PC-3 (cell line): ENCODE measurements at regions not wholly inside any gene's neighbourhood (a gene's known extent, or its start where the extent isn't known, plus 50 kb on each side); places are given as distances from the start of the nearest gene placed in this dataset.

Experiments
- ATAC-seq: fragments of 200-7000 bp; cut with Tn5 transposase; 2 replicates; pipeline ENCODE4 v1.9.1; 2020; ENCODE audit warnings: mild to moderate bottlenecking, moderate library complexity
- BruUV-seq: library from RNA; stranded (reverse); fragments of 400-500 nt; replicated peaks from 2 replicates; lab custom pipeline; 2021; lab: Mats Ljungman, UMichigan
- CTCF ChIA-PET: fragments of 300-600 bp; sonication (Branson Sonifier 250); formaldehyde crosslinking; loops from one replicate; lab custom pipeline; 2022; ENCODE audit warnings: antibody characterized with exemption; lab: Charles Lee
- POLR2A ChIA-PET: fragments of 300-600 bp; sonication (Branson Sonifier 250); formaldehyde crosslinking; loops from one replicate; lab custom pipeline; 2022; ENCODE audit warnings: antibody characterized with exemption; ENCODE audit not compliant: unreplicated experiment; lab: Charles Lee
- DNase-seq: peaks from one replicate; pipeline ENCODE4 v3.0.0-alpha.2; 2015
- H2AFZ ChIP-seq: fragments of 300-600 bp; sonication (generic); 2 replicates; pipeline ENCODE4 v1.6.0; 2016; ENCODE audit warnings: antibody characterized with exemption, low read length
- H3F3A ChIP-seq: fragments of 300-600 bp; sonication (generic); one replicate; pipeline ENCODE4 v1.6.0; 2017; ENCODE audit warnings: antibody characterized with exemption, low read length, control low read depth, mild to moderate bottlenecking; ENCODE audit not compliant: unreplicated experiment
- H3K27ac ChIP-seq: fragments of 300-600 bp; sonication (generic); 2 replicates; pipeline ENCODE4 v1.5.1; 2016; ENCODE audit warnings: mild to moderate bottlenecking, low read length
- H3K27me3 ChIP-seq: fragments of 300-600 bp; sonication (generic); 2 replicates; pipeline ENCODE4 v1.6.1; 2016; ENCODE audit warnings: low read length, mixed read lengths
- H3K36me3 ChIP-seq: fragments of 300-600 bp; sonication (generic); 2 replicates; pipeline ENCODE4 v1.6.1; 2016; ENCODE audit warnings: low read depth, mixed run types, low read length, mixed read lengths
- H3K4me1 ChIP-seq: fragments of 300-600 bp; sonication (generic); 2 replicates; pipeline ENCODE4 v1.5.1; 2016; ENCODE audit warnings: low read length; ENCODE audit not compliant: insufficient read depth
- H3K4me2 ChIP-seq: fragments of 300-600 bp; sonication (generic); 2 replicates; pipeline ENCODE4 v1.6.0; 2016; ENCODE audit warnings: low read length
- H3K4me3 ChIP-seq: fragments of 300-600 bp; sonication (generic); 2 replicates; pipeline ENCODE4 v1.5.1; 2016; ENCODE audit warnings: mild to moderate bottlenecking, low read length, mixed read lengths
- H3K79me2 ChIP-seq: fragments of 300-600 bp; sonication (generic); 2 replicates; pipeline ENCODE4 v1.6.1; 2017; ENCODE audit warnings: low read length, mixed read lengths
- H3K9ac ChIP-seq: fragments of 300-600 bp; sonication (generic); 2 replicates; pipeline ENCODE4 v1.6.0; 2016; ENCODE audit warnings: mild to moderate bottlenecking, low read length
- H3K9me2 ChIP-seq: fragments of 300-600 bp; sonication (generic); replicated peaks from 2 replicates; pipeline ENCODE4 v1.6.1; 2016; ENCODE audit warnings: mixed run types, low read length, mixed read lengths
- H3K9me3 ChIP-seq: fragments of 300-600 bp; sonication (generic); 2 replicates; pipeline ENCODE4 v1.6.1; 2016; ENCODE audit warnings: low read length, mixed read lengths
- H4K20me1 ChIP-seq: fragments of 300-600 bp; sonication (generic); 2 replicates; pipeline ENCODE4 v1.6.1; 2016; ENCODE audit warnings: low read length, mixed read lengths
- EZH2 ChIP-seq: fragments of 300-600 bp; sonication (generic); IDR thresholded peaks from one replicate; pipeline ENCODE4 v1.6.1; 2017; ENCODE audit warnings: antibody characterized with exemption, mild to moderate bottlenecking, low read length; ENCODE audit not compliant: unreplicated experiment
- EZH2phosphoT487 ChIP-seq: fragments of 300-600 bp; sonication (generic); IDR thresholded peaks from 2 replicates; pipeline ENCODE4 v1.6.1; 2018; ENCODE audit warnings: mild to moderate bottlenecking, antibody characterized with exemption, low read length, borderline replicate concordance
- intact Hi-C: fragments of 100-400 bp; cut with micrococcal nuclease; formaldehyde crosslinking; loops from 2 replicates; pipeline ENCODE4 v1.9.0; 2023
- TF ChIP-seq, protein P1 (sequence below): fragments of 300-600 bp; sonication (generic); conservative IDR thresholded peaks from 2 replicates; pipeline ENCODE4 v1.5.1; 2017; ENCODE audit warnings: antibody characterized with exemption, low read depth, mild to moderate bottlenecking, low read length

DNA sequence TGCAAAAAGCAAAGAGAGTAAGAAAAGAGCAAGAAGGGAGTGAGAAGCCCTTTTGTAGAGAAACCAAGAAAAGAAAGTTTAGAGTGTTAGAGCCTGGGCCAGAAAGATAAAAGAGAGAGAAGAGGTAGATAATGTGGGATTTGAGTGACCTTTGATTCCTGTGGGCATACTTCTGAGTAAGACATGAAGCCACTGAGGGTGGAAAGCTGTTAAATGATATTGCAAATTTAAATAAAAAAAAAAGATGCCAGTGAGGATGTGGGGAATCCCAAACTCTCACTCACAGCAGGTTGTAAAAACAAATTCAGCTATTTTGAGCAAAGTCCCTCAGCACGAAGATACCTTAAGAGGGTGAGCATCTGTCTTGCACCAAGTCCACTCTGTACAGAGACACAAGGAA, 59.4 kb upstream of the TOP3B start:
- no TSS peak for BruUV-seq
- no peak for ATAC-seq
- H3K36me3 ChIP-seq, result no peaks in the 10 kb centered on the region
- TF ChIP-seq EZH2, result no peak
- TF ChIP-seq EZH2phosphoT487, result no peak
- TF ChIP-seq, protein P1, sequence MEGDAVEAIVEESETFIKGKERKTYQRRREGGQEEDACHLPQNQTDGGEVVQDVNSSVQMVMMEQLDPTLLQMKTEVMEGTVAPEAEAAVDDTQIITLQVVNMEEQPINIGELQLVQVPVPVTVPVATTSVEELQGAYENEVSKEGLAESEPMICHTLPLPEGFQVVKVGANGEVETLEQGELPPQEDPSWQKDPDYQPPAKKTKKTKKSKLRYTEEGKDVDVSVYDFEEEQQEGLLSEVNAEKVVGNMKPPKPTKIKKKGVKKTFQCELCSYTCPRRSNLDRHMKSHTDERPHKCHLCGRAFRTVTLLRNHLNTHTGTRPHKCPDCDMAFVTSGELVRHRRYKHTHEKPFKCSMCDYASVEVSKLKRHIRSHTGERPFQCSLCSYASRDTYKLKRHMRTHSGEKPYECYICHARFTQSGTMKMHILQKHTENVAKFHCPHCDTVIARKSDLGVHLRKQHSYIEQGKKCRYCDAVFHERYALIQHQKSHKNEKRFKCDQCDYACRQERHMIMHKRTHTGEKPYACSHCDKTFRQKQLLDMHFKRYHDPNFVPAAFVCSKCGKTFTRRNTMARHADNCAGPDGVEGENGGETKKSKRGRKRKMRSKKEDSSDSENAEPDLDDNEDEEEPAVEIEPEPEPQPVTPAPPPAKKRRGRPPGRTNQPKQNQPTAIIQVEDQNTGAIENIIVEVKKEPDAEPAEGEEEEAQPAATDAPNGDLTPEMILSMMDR, result no peak
- peaks cover 24% of the 10 kb centered on the region for H3K27me3 ChIP-seq
- no peaks in the 10 kb centered on the region for H3K79me2 ChIP-seq
- H3K9me2 ChIP-seq, result no peaks in the 10 kb centered on the region
- DNase-seq, result no peak
- POLR2A ChIA-PET, result no interaction called here
- no peak overlapping the region for H2AFZ ChIP-seq
- no peaks in the 10 kb centered on the region for H3K9me3 ChIP-seq
- no peak overlapping the region for H3K9ac ChIP-seq
- H3K4me2 ChIP-seq, result no peak overlapping the region
- H3K27ac ChIP-seq, result no peak overlapping the region
- no peak overlapping the region for H3K4me3 ChIP-seq
- no peaks in the 10 kb centered on the region for H3F3A ChIP-seq
- H3K4me1 ChIP-seq, result no peaks in the 10 kb centered on the region
- no peaks in the 10 kb centered on the region for H4K20me1 ChIP-seq
- intact Hi-C loops, result no loop called here
- CTCF ChIA-PET, result no interaction called here

DNA sequence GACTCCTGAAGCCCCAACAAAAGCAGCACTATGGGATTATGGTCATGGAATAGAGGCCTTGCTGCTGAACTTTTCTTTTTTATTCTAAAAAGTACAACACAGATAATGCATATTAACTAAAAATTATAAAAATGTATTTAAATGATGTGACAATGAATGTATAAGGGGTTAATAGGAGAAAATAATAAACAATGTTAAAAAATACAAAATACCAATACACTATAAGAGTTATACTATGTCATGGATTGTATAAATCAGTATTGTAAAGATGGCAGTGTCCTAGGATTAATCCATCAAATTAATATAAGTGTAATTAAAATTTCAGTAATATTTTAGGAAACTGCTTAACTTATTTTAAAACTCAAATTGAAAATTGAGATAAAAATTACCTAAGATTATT, 58.3 kb upstream of the TOP3B start:
- Histone ChIP-seq H3K9me2 (no peaks in the 10 kb centered on the region), H3K4me3 (no peak overlapping the region), H3K9me3 (no peaks in the 10 kb centered on the region), H2AFZ (no peak overlapping the region), H3F3A (no peaks in the 10 kb centered on the region), H3K4me2 (no peak overlapping the region), H3K36me3 (no peaks in the 10 kb centered on the region), H3K79me2 (no peaks in the 10 kb centered on the region), H4K20me1 (no peaks in the 10 kb centered on the region), H3K9ac (no peak overlapping the region), H3K27me3 (peaks cover 24% of the 10 kb centered on the region), H3K27ac (no peak overlapping the region), H3K4me1 (no peaks in the 10 kb centered on the region)
- DNase-seq (no peak), ATAC-seq (no peak)
- intact Hi-C loops, result no loop called here
- ChIA-PET POLR2A (no interaction called here), CTCF (no interaction called here)
- BruUV-seq, result no TSS peak
- TF ChIP-seq EZH2phosphoT487 (no peak), EZH2 (no peak)
- TF ChIP-seq, protein P1, result no peak

DNA sequence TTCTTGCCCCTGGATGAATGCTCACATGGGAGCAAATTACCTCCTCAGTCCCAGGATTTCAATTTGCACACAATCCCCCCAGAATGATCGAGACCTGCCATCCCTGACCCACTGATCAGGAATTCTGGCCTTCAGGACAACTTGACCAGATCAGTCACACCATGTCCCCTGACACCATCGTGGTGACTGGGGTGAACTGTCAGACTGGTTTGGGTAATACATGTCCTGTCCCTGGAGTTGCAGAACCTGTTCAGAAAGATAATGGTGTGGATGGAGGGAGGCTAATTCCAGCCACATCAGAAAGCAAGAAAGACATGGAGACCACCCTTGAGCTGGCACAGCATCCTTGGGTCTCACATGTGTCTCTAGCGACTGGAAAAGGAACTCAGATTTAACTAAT, 57.9 kb upstream of the TOP3B start:
- H3K4me3 ChIP-seq, result no peak overlapping the region
- H3K9me2 ChIP-seq, result no peaks in the 10 kb centered on the region
- no peaks in the 10 kb centered on the region for H3F3A ChIP-seq
- intact Hi-C loops, result no loop called here
- no peaks in the 10 kb centered on the region for H3K79me2 ChIP-seq
- DNase-seq, result no peak
- H3K9me3 ChIP-seq, result no peaks in the 10 kb centered on the region
- no TSS peak for BruUV-seq
- ChIA-PET POLR2A (no interaction called here), CTCF (no interaction called here)
- no peaks in the 10 kb centered on the region for H4K20me1 ChIP-seq
- no peaks in the 10 kb centered on the region for H3K4me1 ChIP-seq
- no peaks in the 10 kb centered on the region for H3K36me3 ChIP-seq
- H3K27ac ChIP-seq, result no peak overlapping the region
- H3K27me3 ChIP-seq, result peaks cover 24% of the 10 kb centered on the region
- H3K9ac ChIP-seq, result no peak overlapping the region
- no peak for TF ChIP-seq EZH2
- TF ChIP-seq EZH2phosphoT487, result no peak
- TF ChIP-seq, protein P1, result no peak
- H3K4me2 ChIP-seq, result no peak overlapping the region
- no peak for ATAC-seq
- no peak overlapping the region for H2AFZ ChIP-seq
